Kidney (tissue), 13 donors: ENCODE measurements at regions not wholly inside any gene's neighbourhood (a gene's known extent, or its start where the extent isn't known, plus 50 kb on each side); places are given as distances from the start of the nearest gene placed in this dataset.
A peak's percentile ranks its signal among the peaks of the same experiment; 100 is the strongest.
"Not testable (repeated sequence)": the region's sequence is repeated elsewhere in the genome, so short reads cannot be mapped to it uniquely, and the experiment has no call there.

Experiments used
- DNase-seq, 5 donors: peaks; one replicate each; pipeline ENCODE4 v3.0.0-alpha.2; 2013 to 2020
- FAIRE-seq: peaks from 2 replicates; lab custom pipeline; 2012; peaks lifted over from hg19 to GRCh38; lab: Jason Lieb, UNC
- H3K27ac ChIP-seq, 2 donors: one replicate each; pipeline ENCODE4 v1.7.0; 2013; ENCODE audit warnings: low read depth in 2 of 2, low read length in 2 of 2, inconsistent platforms in 1 of 2
- H3K27me3 ChIP-seq: one replicate; pipeline ENCODE4 v1.7.1; 2013; ENCODE audit warnings: low read length, inconsistent platforms; ENCODE audit not compliant: control insufficient read depth, insufficient read depth
- H3K36me3 ChIP-seq, 3 donors: one replicate each; pipeline versions ENCODE4 v1.7.0 to v1.7.1; 2013; ENCODE audit warnings: low read length in 3 of 3, control low read depth in 1 of 3, inconsistent platforms in 1 of 3; ENCODE audit not compliant: insufficient read depth in 3 of 3, control insufficient read depth in 2 of 3
- H3K4me1 ChIP-seq, 3 donors: one replicate each; pipeline versions ENCODE4 v1.7.0 to v1.7.1; 2013; ENCODE audit warnings: low read length in 3 of 3, inconsistent platforms in 1 of 3, low read depth in 1 of 3; ENCODE audit not compliant: control insufficient read depth in 2 of 3, insufficient read depth in 2 of 3
- H3K4me3 ChIP-seq, 3 donors: one replicate each; pipeline versions ENCODE4 v1.7.0 to v1.8.1; 2013; ENCODE audit warnings: low read length in 3 of 3, control low read depth in 1 of 3, inconsistent platforms in 1 of 3
- H3K9ac ChIP-seq, 3 donors: one replicate each; pipeline versions ENCODE4 v1.7.0 to v1.7.1; 2013; ENCODE audit warnings: low read length in 3 of 3, control low read depth in 1 of 3, inconsistent platforms in 1 of 3
- H3K9me3 ChIP-seq, 3 donors: one replicate each; pipeline versions ENCODE4 v1.7.0 to v1.7.1; 2013; ENCODE audit warnings: low read length in 3 of 3, control low read depth in 1 of 3, inconsistent platforms in 1 of 3; ENCODE audit not compliant: control insufficient read depth in 2 of 3, insufficient read depth in 1 of 3
- CTCF ChIP-seq: IDR thresholded peaks from 3 replicates; pipeline ENCODE4 v1.5.1; 2012; ENCODE audit warnings: mild to moderate bottlenecking, moderate library complexity, borderline replicate concordance; ENCODE audit not compliant: insufficient read depth; ENCODE audit errors: extremely low read depth
- intact Hi-C: fragments of 100-400 bp; cut with DNase I; formaldehyde crosslinking; loops from one replicate; pipeline ENCODE4 v1.11.1; 2022
- donor health status: control.
- donor health status: control.
- donor health status: control.
- donor health status: control.
- donor health status: control.
- donor health status: DM: yes; HTN: yes; CAD: no.
- donor health status: Normal renal cell carcinoma (clear cell type).

DNA sequence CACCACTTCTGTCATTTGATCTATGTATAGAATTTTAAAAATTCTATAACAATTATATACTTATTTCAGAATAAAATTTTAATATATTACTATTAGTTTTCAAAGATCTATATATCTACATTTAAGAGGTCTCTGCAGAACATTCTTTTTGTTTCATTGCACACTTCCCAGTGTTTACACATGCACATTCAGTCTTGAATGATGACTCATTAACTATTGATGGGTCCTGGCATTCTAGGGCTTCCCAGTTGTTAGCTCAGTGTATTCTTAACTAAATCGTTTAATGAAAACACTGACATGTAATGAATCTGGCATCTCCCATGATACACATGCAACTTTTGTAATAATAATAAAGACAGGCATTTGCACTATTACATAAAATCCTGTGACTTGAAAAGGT is 324.6 kb downstream of the KLF12 start:
- Histone ChIP-seq H3K27me3 (no peaks in the 10 kb centered on the region), H3K4me3 (no peak overlapping the region), H3K9ac (no peak overlapping the region), H3K27ac (no peak overlapping the region), H3K4me1 (no peaks in the 10 kb centered on the region), H3K9me3 (no peaks in the 10 kb centered on the region), H3K36me3 (no peaks in the 10 kb centered on the region)
- intact Hi-C loops: no loop called here
- peak; percentile 66 for FAIRE-seq
- DNase-seq: no peak
- TF ChIP-seq CTCF: no peak

- Histone ChIP-seq H3K36me3 (no peaks in the 10 kb centered on the region), H3K9me3 (no peaks in the 10 kb centered on the region), H3K9ac (no peak overlapping the region), H3K4me1 (no peaks in the 10 kb centered on the region), H3K4me3 (no peak overlapping the region), H3K27me3 (no peaks in the 10 kb centered on the region), H3K27ac (no peak overlapping the region)
- intact Hi-C loops: no loop called here
- DNase-seq: no peak
- no peak for FAIRE-seq
- TF ChIP-seq CTCF: no peak
These were observed 325.9 kb downstream of the KLF12 start for GRCh38 chr13:73808318-73808717.

DNA sequence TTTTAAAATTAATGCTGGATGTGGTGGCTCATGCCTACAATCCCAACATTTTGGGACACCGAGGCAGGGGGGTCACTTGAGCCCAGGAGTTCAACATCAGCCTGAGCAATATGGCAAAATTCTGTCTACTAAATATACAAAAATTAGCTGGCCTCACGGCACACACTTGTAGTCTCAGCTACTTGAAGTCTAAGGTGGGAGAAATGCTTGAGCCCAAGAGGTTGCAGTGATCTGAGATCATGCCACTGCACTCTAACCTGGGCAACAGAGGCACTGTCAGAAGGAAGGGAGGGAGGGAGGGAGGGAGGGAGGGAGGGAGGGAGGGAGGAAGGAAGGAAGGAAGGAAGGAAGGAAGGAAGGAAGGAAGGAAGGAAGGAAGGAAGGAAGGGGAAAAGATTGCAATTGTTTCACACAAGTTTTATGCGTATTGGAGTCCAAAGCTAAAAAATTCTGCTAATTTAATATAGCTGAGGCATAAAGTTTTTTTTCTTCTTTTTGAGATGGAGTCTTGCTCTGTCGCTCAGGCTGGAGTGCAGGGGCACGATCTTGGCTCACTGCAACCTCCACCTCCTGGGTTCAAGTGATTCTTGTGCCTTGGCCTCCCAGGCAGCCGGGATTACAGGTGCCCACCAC is 328.8 kb downstream of the KLF12 start:
- H3K36me3 ChIP-seq, H3K9me3 ChIP-seq, H3K27me3 ChIP-seq, H3K4me3 ChIP-seq, H3K27ac ChIP-seq, H3K9ac ChIP-seq, DNase-seq, H3K4me1 ChIP-seq, intact Hi-C loops, FAIRE-seq: not testable (repeated sequence)

DNA sequence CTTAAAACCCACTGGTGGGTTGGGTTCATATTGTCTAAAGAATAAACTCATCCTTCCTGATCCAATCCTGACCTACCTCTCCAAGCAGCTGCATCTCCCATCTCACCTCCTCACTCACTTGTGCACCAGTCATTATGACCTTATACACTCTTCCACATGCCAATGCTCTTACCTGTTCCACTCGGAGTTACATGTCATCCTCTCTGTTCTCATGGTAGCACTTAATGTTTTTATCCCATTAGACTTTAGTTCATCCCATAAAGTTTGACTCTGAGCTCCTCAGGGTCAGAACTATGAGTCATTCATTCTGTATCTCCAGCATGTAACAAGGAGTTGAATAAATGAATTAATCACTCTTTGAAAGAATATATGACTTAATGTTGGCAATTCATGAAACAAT is 330.2 kb downstream of the KLF12 start:
- DNase-seq (no peak), FAIRE-seq (no peak)
- intact Hi-C loops: no loop called here
- no peaks in the 10 kb centered on the region for H3K9me3 ChIP-seq
- H3K4me3 ChIP-seq: no peak overlapping the region
- no peaks in the 10 kb centered on the region for H3K36me3 ChIP-seq
- no peak for TF ChIP-seq CTCF
- H3K4me1 ChIP-seq: no peaks in the 10 kb centered on the region
- H3K9ac ChIP-seq: no peak overlapping the region
- no peaks in the 10 kb centered on the region for H3K27me3 ChIP-seq
- H3K27ac ChIP-seq: no peak overlapping the region
